BJ (cell line): ENCODE measurements at regions not wholly inside any gene's neighbourhood (a gene's known extent, or its start where the extent isn't known, plus 50 kb on each side); places are given as distances from the start of the nearest gene placed in this dataset.

Experiments
- CTCF ChIA-PET: fragments of 350-600 bp; formaldehyde crosslinking; extraction: SDS; loops from one replicate; lab custom pipeline; 2021; ENCODE audit warnings: antibody characterized with exemption, inconsistent platforms; lab: Yijun Ruan, JAX
- POLR2A ChIA-PET: fragments of 300-600 bp; sonication (Branson Sonifier 250); formaldehyde crosslinking; extraction: SDS; loops from one replicate; lab custom pipeline; 2021; ENCODE audit warnings: antibody characterized with exemption; lab: Charles Lee
- DNase-seq: peaks from one replicate; pipeline ENCODE4 v3.0.0-alpha.2; 2011; ENCODE audit warnings: low read depth
- H3K27me3 ChIP-seq: 2 replicates; pipeline ENCODE4 v1.6.0; 2011; ENCODE audit warnings: low read length; ENCODE audit not compliant: control insufficient read depth, insufficient read depth
- H3K36me3 ChIP-seq: 2 replicates; pipeline ENCODE4 v1.5.1; 2011; ENCODE audit warnings: low read length; ENCODE audit not compliant: control insufficient read depth, insufficient read depth
- H3K4me3 ChIP-seq: 2 replicates; pipeline ENCODE4 v1.5.1; 2011; ENCODE audit warnings: low read depth, mild to moderate bottlenecking, control low read depth, low read length
- CTCF ChIP-seq: IDR thresholded peaks from 2 replicates; pipeline ENCODE4 v1.5.1; 2011; ENCODE audit warnings: low read depth, mild to moderate bottlenecking, control low read depth, inconsistent platforms, low read length, moderate library complexity; ENCODE audit not compliant: insufficient read depth

- Histone ChIP-seq H3K27me3 (no peaks in the 10 kb centered on the region), H3K4me3 (no peak overlapping the region), H3K36me3 (no peaks in the 10 kb centered on the region)
- TF ChIP-seq CTCF, result no peak
- CTCF ChIA-PET, result interaction anchor here (0.6 to 1.3 kb wide), 2 partner anchors 45 to 270 kb away, joined by 3 to 7 read pairs; no protein-coding TSS in a partner anchor
- DNase-seq, result no peak
- POLR2A ChIA-PET, result interaction anchor here (0.5 to 1.6 kb wide), 5 partner anchors 13 to 188 kb away, joined by 3 to 10 read pairs (median 5); no protein-coding TSS in a partner anchor
These were observed 104.7 kb upstream of the ELL2 start for GRCh38 chr5:96066386-96066719.

GRCh38 chr5:96065685-96066385, 104.2 kb upstream of the ELL2 start:
- POLR2A ChIA-PET, result interaction anchor here (0.6 to 1.6 kb wide), 4 partner anchors 12 to 187 kb away, joined by 3 to 10 read pairs (median 6); no protein-coding TSS in a partner anchor
- no peak for DNase-seq
- CTCF ChIA-PET, result interaction anchor here (0.6 to 1.8 kb wide), 5 partner anchors 13 to 270 kb away, joined by 3 to 7 read pairs (median 3); no protein-coding TSS in a partner anchor
- Histone ChIP-seq H3K4me3 (no peak overlapping the region), H3K27me3 (no peaks in the 10 kb centered on the region), H3K36me3 (no peaks in the 10 kb centered on the region)
- no peak for TF ChIP-seq CTCF

GRCh38 chr5:96064877-96065276, 103.2 kb upstream of the ELL2 start:
- ChIA-PET CTCF (interaction anchor here (0.6 to 1.8 kb wide), 4 partner anchors 12 to 242 kb away, joined by 3 to 7 read pairs (median 3); no protein-coding TSS in a partner anchor), POLR2A (interaction anchor here (0.6 kb wide), 2 partner anchors 40 to 162 kb away, joined by 3 to 4 read pairs; no protein-coding TSS in a partner anchor)
- Histone ChIP-seq H3K27me3 (no peaks in the 10 kb centered on the region), H3K4me3 (no peak overlapping the region), H3K36me3 (no peaks in the 10 kb centered on the region)
- no peak for DNase-seq
- TF ChIP-seq CTCF, result no peak

GRCh38 chr5:96062836-96063235, 101.2 kb upstream of the ELL2 start:
- Histone ChIP-seq H3K4me3 (no peak overlapping the region), H3K27me3 (no peaks in the 10 kb centered on the region), H3K36me3 (no peaks in the 10 kb centered on the region)
- POLR2A ChIA-PET, result no interaction called here
- no peak for TF ChIP-seq CTCF
- CTCF ChIA-PET, result interaction anchor here (0.6 kb wide), 1 partner anchor 274 kb away, joined by 4 read pairs; no protein-coding TSS in a partner anchor
- no peak for DNase-seq

- H3K27me3 ChIP-seq, result no peaks in the 10 kb centered on the region
- POLR2A ChIA-PET, result no interaction called here
- no peak for DNase-seq
- H3K4me3 ChIP-seq, result no peak overlapping the region
- TF ChIP-seq CTCF, result no peak
- CTCF ChIA-PET, result no interaction called here
- H3K36me3 ChIP-seq, result no peaks in the 10 kb centered on the region
These were observed 96.4 kb upstream of the ELL2 start for GRCh38 chr5:96058084-96058483.
